ENCODE measurements at regions not wholly inside any gene's neighbourhood (a gene's known extent, or its start where the extent isn't known, plus 50 kb on each side); places are given as distances from the start of the nearest gene placed in this dataset.

DNA sequence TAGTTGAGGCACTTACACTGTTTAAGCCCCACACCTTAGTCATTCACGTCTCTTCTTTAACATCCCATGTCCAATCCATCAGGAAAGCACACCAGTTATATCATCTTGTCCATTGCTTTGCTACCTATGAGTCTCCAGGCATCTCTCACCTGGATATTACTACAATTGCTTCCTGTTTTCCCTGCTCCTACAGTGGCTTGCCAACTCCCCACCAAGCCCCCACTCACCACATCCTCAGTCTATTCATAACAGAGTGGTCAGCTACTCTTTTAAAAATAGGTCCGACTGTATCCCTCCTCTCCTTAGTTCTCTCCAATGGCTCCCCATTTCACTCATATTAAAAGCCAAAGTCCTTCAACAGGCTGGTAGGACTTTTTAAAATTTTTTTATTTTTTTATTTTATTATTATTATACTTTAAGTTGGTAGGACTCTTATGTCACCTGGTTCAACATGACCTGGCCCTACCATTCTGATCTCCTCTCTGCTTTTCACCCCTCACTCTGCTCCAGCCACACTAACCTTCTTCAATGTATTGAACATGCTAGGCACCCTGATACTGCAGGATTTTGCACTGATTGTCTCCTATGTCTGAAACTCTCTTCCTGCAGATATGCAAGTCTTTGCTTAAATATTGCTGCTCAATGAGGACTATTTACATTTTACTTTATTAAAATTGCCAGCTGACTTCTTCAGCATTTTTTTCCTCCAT is 253.2 kb downstream of the CYRIA start:
- intact Hi-C loops (cut with DNase I), result no loop called here
- Histone ChIP-seq H3K9me3 (no peaks in the 10 kb centered on the region), H3K36me3 (no peaks in the 10 kb centered on the region), H3K4me1 (no peaks in the 10 kb centered on the region), H3K27ac (no peak overlapping the region), H3K4me3 (no peak overlapping the region), H3K27me3 (no peaks in the 10 kb centered on the region)
- TF ChIP-seq POLR2AphosphoS5 (IDR thresholded peaks at IDR 0.05), result no peak
- TF ChIP-seq, protein P1, sequence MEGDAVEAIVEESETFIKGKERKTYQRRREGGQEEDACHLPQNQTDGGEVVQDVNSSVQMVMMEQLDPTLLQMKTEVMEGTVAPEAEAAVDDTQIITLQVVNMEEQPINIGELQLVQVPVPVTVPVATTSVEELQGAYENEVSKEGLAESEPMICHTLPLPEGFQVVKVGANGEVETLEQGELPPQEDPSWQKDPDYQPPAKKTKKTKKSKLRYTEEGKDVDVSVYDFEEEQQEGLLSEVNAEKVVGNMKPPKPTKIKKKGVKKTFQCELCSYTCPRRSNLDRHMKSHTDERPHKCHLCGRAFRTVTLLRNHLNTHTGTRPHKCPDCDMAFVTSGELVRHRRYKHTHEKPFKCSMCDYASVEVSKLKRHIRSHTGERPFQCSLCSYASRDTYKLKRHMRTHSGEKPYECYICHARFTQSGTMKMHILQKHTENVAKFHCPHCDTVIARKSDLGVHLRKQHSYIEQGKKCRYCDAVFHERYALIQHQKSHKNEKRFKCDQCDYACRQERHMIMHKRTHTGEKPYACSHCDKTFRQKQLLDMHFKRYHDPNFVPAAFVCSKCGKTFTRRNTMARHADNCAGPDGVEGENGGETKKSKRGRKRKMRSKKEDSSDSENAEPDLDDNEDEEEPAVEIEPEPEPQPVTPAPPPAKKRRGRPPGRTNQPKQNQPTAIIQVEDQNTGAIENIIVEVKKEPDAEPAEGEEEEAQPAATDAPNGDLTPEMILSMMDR (IDR thresholded peaks at IDR 0.05), result no peak
- TF ChIP-seq POLR2A (IDR thresholded peaks at IDR 0.05), result no peak
- DNase-seq, result no peak
- 89 to 91% methylated on average over 2 of the region's 2 CpGs for WGBS, 2 donors

DNA sequence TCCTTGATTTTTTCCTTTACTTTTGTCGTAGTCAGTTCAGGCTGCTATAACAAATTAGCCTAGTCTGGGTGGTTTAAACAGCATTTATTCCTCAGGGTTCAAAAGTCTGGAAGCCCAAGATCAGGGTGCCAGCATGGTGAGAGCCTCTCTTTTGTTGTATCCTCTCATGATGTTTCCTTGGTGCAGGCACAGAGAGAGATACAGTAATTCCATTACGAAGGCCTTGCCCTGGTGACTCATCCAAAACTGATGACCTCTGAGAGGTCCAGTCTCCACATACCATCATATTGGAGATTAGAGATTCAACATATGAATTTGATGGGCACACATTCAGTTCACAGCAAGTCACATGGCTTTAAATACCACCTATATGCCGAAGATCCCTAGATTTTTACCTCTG is 253.8 kb downstream of the CYRIA start:
- TF ChIP-seq POLR2AphosphoS5 (IDR thresholded peaks at IDR 0.05), result no peak
- no peak for TF ChIP-seq EP300 (IDR thresholded peaks at IDR 0.05)
- TF ChIP-seq POLR2A (IDR thresholded peaks at IDR 0.05), result no peak
- TF ChIP-seq, protein P1 (IDR thresholded peaks at IDR 0.05), result no peak
- intact Hi-C loops (cut with DNase I), result no loop called here
- no peak for DNase-seq
- Histone ChIP-seq H3K27ac (no peak overlapping the region), H3K36me3 (no peaks in the 10 kb centered on the region), H3K4me3 (no peak overlapping the region), H3K27me3 (no peaks in the 10 kb centered on the region), H3K9me3 (no peaks in the 10 kb centered on the region), H3K4me1 (no peaks in the 10 kb centered on the region)
- WGBS, 2 donors, result 87 to 90% methylated on average over 3 of the region's 3 CpGs

DNA sequence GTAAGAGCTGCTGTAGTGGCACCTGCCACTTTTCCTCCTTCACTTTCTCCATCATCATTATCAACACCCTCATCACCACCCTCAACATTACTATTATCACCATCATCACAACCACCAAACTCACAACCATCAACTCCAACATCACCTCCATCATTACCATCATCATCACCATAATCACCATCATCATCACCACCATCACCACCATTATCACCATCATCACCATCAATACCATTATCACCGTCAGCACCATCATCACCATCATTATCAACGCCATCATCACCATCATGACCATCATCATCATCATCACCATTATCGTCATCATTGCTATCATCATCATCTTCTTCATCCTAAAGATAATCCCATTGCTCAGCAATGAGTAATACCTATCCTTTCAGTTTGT is 255.8 kb downstream of the CYRIA start:
- Histone ChIP-seq H3K4me3 (no peak overlapping the region), H3K36me3 (no peaks in the 10 kb centered on the region), H3K9me3 (no peaks in the 10 kb centered on the region), H3K4me1 (no peaks in the 10 kb centered on the region), H3K27me3 (no peaks in the 10 kb centered on the region), H3K27ac (no peak overlapping the region)
- DNase-seq, result no peak
- TF ChIP-seq EP300 (IDR thresholded peaks at IDR 0.05) (no peak), POLR2A (IDR thresholded peaks at IDR 0.05) (no peak)
- TF ChIP-seq, protein P1 (IDR thresholded peaks at IDR 0.05), result no peak
- 91 to 95% methylated on average over 3 of the region's 3 CpGs for WGBS, 2 donors
- intact Hi-C loops (cut with DNase I), result no loop called here

DNA sequence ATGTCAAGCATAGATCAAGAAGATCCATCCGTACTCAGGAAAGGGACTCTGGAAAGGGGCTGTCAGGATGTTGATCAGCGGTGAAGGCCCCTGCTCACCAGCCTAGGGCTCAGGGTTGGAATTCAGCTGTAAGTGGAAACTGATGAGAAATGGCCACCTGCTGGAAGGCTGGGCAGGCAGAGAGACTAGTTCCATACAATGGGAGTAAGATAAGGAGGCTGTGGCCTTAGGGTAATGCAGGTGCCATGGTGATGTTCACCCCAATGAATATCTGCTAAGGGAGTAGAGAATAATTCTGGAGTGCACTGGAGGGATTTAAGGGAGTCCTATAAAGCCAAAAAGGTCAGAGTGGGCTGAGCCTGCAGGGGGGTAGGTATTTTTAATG is 256.6 kb downstream of the CYRIA start:
- Histone ChIP-seq H3K36me3 (no peaks in the 10 kb centered on the region), H3K27me3 (no peaks in the 10 kb centered on the region), H3K4me3 (no peak overlapping the region), H3K4me1 (no peaks in the 10 kb centered on the region), H3K9me3 (no peaks in the 10 kb centered on the region), H3K27ac (no peak overlapping the region)
- no peak for TF ChIP-seq POLR2A (IDR thresholded peaks at IDR 0.05)
- TF ChIP-seq, protein P1 (IDR thresholded peaks at IDR 0.05), result no peak
- no peak for TF ChIP-seq EP300 (IDR thresholded peaks at IDR 0.05)
- WGBS, 2 donors, result 96 to 97% methylated on average over 2 of the region's 2 CpGs
- no peak for DNase-seq
- intact Hi-C loops (cut with DNase I), result no loop called here

All from sigmoid colon (tissue), 6 donors.